Colonic mucosa (tissue), 4 donors: ENCODE measurements at regions not wholly inside any gene's neighbourhood (a gene's known extent, or its start where the extent isn't known, plus 50 kb on each side); places are given as distances from the start of the nearest gene placed in this dataset.

Experiments used
- DNase-seq: peaks from one replicate; pipeline ENCODE4 v3.0.0-alpha.2; 2020
- H3K27ac ChIP-seq: fragments of 200-600 bp; one replicate; pipeline ENCODE4 v1.8.0; 2021
- H3K27me3 ChIP-seq: fragments of 200-600 bp; one replicate; pipeline ENCODE4 v1.8.0; 2021
- H3K36me3 ChIP-seq: fragments of 200-600 bp; one replicate; pipeline ENCODE4 v1.8.0; 2021
- H3K4me1 ChIP-seq: fragments of 200-600 bp; one replicate; pipeline ENCODE4 v1.8.0; 2021; ENCODE audit warnings: mild to moderate bottlenecking
- H3K4me3 ChIP-seq: fragments of 200-600 bp; one replicate; pipeline ENCODE4 v1.8.0; 2021
- H3K9ac ChIP-seq, 2 donors: one replicate each; pipeline ENCODE4 v1.7.0; 2013; ENCODE audit warnings: control low read depth in 2 of 2, low read depth in 2 of 2, low read length in 2 of 2
- H3K9me3 ChIP-seq: fragments of 200-600 bp; one replicate; pipeline ENCODE4 v1.8.0; 2021
- CTCF ChIP-seq: fragments of 200-600 bp; IDR thresholded peaks from one replicate; pipeline ENCODE4 v1.8.0; 2022; ENCODE audit warnings: antibody characterized with exemption, mild to moderate bottlenecking
- intact Hi-C: fragments of 100-400 bp; cut with DNase I; formaldehyde crosslinking; loops from one replicate; pipeline ENCODE4 v1.14.1; 2022
- donor health status: healthy.
- donor health status: DM: no; HTN: no; CAD: no.
- donor health status: DM: no; HTN: no; CAD: no.

- TF ChIP-seq CTCF = no peak
- Histone ChIP-seq H3K4me3 (no peak overlapping the region), H3K27ac (no peak overlapping the region), H3K9ac (no peak overlapping the region), H3K27me3 (no peaks in the 10 kb centered on the region), H3K36me3 (no peaks in the 10 kb centered on the region), H3K9me3 (no peaks in the 10 kb centered on the region), H3K4me1 (no peaks in the 10 kb centered on the region)
- intact Hi-C loops = no loop called here
- no peak for DNase-seq
Measured at GRCh38 chr1:228824366-228824765, 89.1 kb downstream of the RHOU start.

- Histone ChIP-seq H3K9ac (no peak overlapping the region), H3K36me3 (no peaks in the 10 kb centered on the region), H3K9me3 (no peaks in the 10 kb centered on the region), H3K27me3 (no peaks in the 10 kb centered on the region), H3K4me1 (no peaks in the 10 kb centered on the region), H3K4me3 (no peak overlapping the region), H3K27ac (no peak overlapping the region)
- TF ChIP-seq CTCF = no peak
- DNase-seq = no peak
- intact Hi-C loops = no loop called here
Measured at GRCh38 chr1:228825041-228825440, 89.8 kb downstream of the RHOU start.

GRCh38 chr1:228825840-228826484, 90.7 kb downstream of the RHOU start:
- Histone ChIP-seq H3K4me1 (no peaks in the 10 kb centered on the region), H3K4me3 (no peak overlapping the region), H3K27me3 (no peaks in the 10 kb centered on the region), H3K27ac (no peak overlapping the region), H3K36me3 (no peaks in the 10 kb centered on the region), H3K9ac (no peak overlapping the region), H3K9me3 (no peaks in the 10 kb centered on the region)
- no peak for DNase-seq
- intact Hi-C loops = no loop called here
- no peak for TF ChIP-seq CTCF

- DNase-seq = no peak
- Histone ChIP-seq H3K27me3 (no peaks in the 10 kb centered on the region), H3K4me3 (no peak overlapping the region), H3K4me1 (no peaks in the 10 kb centered on the region), H3K27ac (no peak overlapping the region), H3K9me3 (no peaks in the 10 kb centered on the region), H3K36me3 (no peaks in the 10 kb centered on the region), H3K9ac (no peak overlapping the region)
- TF ChIP-seq CTCF = no peak
- intact Hi-C loops = no loop called here
Measured at GRCh38 chr1:228827019-228827418, 91.7 kb downstream of the RHOU start.

- Histone ChIP-seq H3K27me3 (no peaks in the 10 kb centered on the region), H3K4me3 (no peak overlapping the region), H3K9me3 (no peaks in the 10 kb centered on the region), H3K36me3 (no peaks in the 10 kb centered on the region), H3K4me1 (no peaks in the 10 kb centered on the region), H3K27ac (no peak overlapping the region), H3K9ac (no peak overlapping the region)
- intact Hi-C loops = no loop called here
- TF ChIP-seq CTCF = no peak
- no peak for DNase-seq
Measured at GRCh38 chr1:228828151-228828550, 92.9 kb downstream of the RHOU start.
